ENCODE measurements at regions not wholly inside any gene's neighbourhood (a gene's known extent, or its start where the extent isn't known, plus 50 kb on each side); places are given as distances from the start of the nearest gene placed in this dataset.

- TF ChIP-seq USF2 (IDR thresholded peaks at IDR 0.05; ENCODE audit: low read depth, low read length) (no peak), USF2 (CRISPR knock-in tag; IDR thresholded peaks at IDR 0.05; ENCODE audit: borderline replicate concordance) (no peak), PBX3 (CRISPR knock-in tag; IDR thresholded peaks at IDR 0.05; ENCODE audit: borderline replicate concordance) (no peak), ZNF232 (CRISPR knock-in tag; IDR thresholded peaks at IDR 0.05; ENCODE audit: borderline replicate concordance) (no peak), CTCF (CRISPR knock-in tag; IDR thresholded peaks at IDR 0.05) (no peak), SIX4 (CRISPR knock-in tag; IDR thresholded peaks at IDR 0.05) (no peak), CHD4 (IDR thresholded peaks at IDR 0.05; ENCODE audit: borderline replicate concordance, low read length) (no peak), PRDM10 (CRISPR knock-in tag; IDR thresholded peaks at IDR 0.05; ENCODE audit: low read depth) (no peak), ZSCAN29 (CRISPR knock-in tag; conservative IDR thresholded peaks at IDR 0.05) (no peak)
These were observed 99.5 kb upstream of the PCDH7 start for GRCh38 chr4:30620711-30621110.
